ENCODE measurements at regions not wholly inside any gene's neighbourhood (a gene's known extent, or its start where the extent isn't known, plus 50 kb on each side); places are given as distances from the start of the nearest gene placed in this dataset.

GRCh38 chr2:120898496-120898895 is 162.8 kb downstream of the GLI2 start:
- TF ChIP-seq CTCF (IDR thresholded peaks at IDR 0.05): no peak
- no peak for TF ChIP-seq EZH2 (IDR thresholded peaks at IDR 0.05; ENCODE audit: borderline replicate concordance, insufficient read depth, low read depth, low read length, poor library complexity, severe bottlenecking)

Measured in B cell (primary cell).